ENCODE measurements at regions not wholly inside any gene's neighbourhood (a gene's known extent, or its start where the extent isn't known, plus 50 kb on each side); places are given as distances from the start of the nearest gene placed in this dataset.

GRCh38 chr11:115659061-115659963 is 155.1 kb upstream of the CADM1 start:
- TF ChIP-seq, protein P1, sequence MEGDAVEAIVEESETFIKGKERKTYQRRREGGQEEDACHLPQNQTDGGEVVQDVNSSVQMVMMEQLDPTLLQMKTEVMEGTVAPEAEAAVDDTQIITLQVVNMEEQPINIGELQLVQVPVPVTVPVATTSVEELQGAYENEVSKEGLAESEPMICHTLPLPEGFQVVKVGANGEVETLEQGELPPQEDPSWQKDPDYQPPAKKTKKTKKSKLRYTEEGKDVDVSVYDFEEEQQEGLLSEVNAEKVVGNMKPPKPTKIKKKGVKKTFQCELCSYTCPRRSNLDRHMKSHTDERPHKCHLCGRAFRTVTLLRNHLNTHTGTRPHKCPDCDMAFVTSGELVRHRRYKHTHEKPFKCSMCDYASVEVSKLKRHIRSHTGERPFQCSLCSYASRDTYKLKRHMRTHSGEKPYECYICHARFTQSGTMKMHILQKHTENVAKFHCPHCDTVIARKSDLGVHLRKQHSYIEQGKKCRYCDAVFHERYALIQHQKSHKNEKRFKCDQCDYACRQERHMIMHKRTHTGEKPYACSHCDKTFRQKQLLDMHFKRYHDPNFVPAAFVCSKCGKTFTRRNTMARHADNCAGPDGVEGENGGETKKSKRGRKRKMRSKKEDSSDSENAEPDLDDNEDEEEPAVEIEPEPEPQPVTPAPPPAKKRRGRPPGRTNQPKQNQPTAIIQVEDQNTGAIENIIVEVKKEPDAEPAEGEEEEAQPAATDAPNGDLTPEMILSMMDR (IDR thresholded peaks at IDR 0.05; ENCODE audit: low read length), result no peak
- TF ChIP-seq EZH2 (IDR thresholded peaks at IDR 0.05; ENCODE audit: borderline replicate concordance, low read length), result no peak

Measured in OCI-LY1 (cell line).